AML-193 (cell line): ENCODE measurements at regions not wholly inside any gene's neighbourhood (a gene's known extent, or its start where the extent isn't known, plus 50 kb on each side); places are given as distances from the start of the nearest gene placed in this dataset.
"Not testable (repeated sequence)": the region's sequence is repeated elsewhere in the genome, so short reads cannot be mapped to it uniquely, and the experiment has no call there.

Source experiments
- DNase-seq, 2 experiments: peaks; one replicate each; lab custom pipeline; 2025; lab: John Stamatoyannopoulos, UW

DNA sequence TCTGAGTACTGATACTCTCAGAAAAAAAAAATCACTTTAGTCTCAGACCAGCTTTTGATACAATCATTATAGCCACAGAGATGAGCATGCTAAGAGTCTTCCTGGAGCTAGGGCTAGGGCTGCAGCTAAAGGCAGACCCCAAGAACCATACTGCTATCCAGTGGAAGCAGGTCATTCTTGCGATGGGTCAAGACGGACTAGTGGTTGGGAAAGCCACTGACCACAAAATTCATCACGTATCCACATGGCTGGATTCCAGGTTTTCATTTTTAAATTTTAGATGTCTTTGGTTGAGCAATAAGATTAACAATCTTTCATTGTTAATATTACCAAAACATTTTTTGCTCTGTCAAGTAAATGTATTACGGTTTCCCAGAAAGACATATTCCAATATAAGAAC lies 598.1 kb downstream of the DNAH5 start:
- no peak for DNase-seq

- DNase-seq = no peak
Observed at GRCh38 chr5:13339093-13339492, 605.4 kb downstream of the DNAH5 start.

DNA sequence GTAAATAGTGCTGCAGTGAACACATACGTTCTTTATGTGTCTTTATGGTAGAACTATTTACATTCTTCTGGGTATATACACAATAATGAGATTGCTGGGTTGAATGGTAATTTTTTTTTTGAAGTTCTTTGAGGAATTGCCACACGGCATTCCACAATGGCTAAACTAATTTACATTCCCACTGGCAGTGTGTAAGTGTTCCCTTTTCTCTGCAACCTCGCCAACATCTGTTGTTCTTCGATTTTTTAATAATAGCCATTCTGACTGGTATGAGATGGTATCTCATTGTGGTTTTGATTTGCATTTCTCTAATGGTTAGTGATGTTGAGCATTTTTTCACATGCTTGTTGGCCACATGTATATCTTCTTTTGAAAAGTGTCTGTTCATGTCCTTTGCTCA lies 609.5 kb downstream of the DNAH5 start:
- DNase-seq = not testable (repeated sequence)

DNA sequence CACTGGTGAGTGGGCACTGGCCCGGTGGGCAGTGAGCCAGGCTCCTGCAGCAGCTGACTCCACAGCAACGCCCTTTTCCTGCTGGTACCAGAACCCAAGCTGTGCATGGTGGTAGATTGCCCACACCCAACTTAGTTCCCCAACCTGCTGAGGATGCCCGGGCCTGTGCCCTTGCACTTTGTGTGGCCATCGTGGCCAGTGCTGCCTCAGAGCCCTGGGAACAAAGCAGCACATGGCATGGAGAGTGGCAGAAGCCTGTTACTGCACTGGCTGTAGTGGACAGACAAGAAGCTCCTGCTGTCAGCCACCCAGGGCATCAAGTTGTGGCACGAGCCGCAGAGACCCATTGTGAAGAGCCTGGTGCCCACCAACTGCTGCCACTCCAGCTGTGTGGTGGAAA lies 612.9 kb downstream of the DNAH5 start:
- no peak for DNase-seq

GRCh38 chr5:13328316-13328715 lies 616.2 kb downstream of the DNAH5 start:
- no peak for DNase-seq

DNA sequence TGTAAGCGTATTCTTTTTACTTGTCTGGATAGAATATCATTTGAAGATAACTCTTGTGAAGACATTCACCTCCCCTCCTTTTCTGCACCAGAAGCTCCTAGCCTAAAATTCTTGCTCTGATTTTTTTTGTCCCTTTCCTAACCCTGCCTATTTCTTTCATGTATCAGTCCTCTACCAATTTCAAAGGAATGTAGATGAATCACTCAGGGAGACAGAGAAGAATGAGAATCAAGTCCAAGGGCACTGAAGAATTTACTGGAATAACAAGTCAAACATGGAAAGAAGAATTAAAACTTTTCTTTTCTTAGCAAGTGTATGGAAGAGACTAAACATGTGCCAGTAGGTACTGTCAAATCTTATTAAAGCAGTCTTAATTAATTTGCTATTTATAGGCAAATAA lies 618.7 kb downstream of the DNAH5 start:
- no peak for DNase-seq

GRCh38 chr5:13322769-13323168 lies 621.7 kb downstream of the DNAH5 start:
- DNase-seq = no peak

- no peak for DNase-seq
Observed at GRCh38 chr5:13317654-13318053, 626.8 kb downstream of the DNAH5 start.

GRCh38 chr5:13316176-13316575 lies 628.3 kb downstream of the DNAH5 start:
- DNase-seq = no peak

DNA sequence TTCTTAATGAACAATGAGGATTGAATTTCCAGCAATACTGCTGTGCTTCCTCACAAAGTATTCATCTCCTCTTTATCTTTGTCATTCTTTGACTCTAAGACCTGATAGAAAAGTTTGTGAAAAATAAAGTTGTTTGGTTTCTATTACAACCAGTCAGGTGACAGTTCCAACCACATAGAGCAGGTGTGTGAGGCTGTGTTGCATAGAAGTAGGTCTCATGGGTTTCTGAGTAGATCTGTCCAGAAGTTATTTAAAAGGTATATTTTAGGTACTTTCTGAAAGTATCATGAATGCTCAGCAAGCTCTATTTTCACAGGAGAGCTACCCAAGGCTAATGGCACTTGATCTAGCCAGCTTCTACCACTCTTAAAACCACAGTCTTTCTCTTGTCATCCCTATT lies 637.0 kb downstream of the DNAH5 start:
- no peak for DNase-seq

GRCh38 chr5:13303445-13303844 lies 641.0 kb downstream of the DNAH5 start:
- no peak for DNase-seq

DNA sequence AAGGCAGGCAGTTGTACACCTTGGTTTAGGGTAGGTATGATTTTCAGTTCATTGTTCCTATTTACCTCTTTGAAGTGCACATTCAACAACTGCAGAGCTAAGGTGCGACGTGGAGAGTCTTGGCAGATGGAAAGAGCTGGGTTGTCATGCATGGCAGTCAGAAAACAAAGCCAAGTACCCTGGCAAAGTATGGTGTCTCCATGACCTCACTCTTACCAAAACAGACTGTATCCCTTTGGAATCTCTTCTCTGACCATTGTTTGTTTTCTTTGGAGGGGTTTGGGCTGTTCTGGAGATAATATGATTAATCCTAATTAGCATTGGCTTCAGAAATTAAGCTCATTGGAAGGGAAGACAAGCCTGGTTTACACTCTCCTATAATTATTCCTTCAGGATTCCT lies 665.7 kb downstream of the DNAH5 start:
- no peak for DNase-seq

DNA sequence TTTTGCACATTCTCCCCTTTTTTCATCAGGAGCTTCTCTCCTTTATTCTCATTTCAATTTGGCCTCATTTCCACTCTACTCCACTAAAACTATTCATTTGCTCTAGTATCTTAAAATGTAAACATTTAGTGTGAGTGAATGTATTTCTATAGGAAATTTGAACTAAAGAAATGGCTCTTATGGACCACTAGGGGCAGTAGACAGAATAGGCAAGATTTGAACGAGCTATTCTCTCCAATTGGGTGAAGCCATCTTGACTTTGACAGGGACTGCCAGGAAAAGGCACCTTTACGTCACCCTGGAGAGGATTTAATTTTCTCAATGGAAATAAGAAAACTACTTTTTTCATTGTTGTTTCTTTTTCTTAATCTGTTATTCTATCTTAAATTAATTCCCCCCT lies 666.3 kb downstream of the DNAH5 start:
- peak; percentile 1 to 10 for DNase-seq

GRCh38 chr5:13276156-13276555 lies 668.3 kb downstream of the DNAH5 start:
- no peak for DNase-seq

GRCh38 chr5:13263701-13264100 lies 680.8 kb downstream of the DNAH5 start:
- no peak for DNase-seq

DNA sequence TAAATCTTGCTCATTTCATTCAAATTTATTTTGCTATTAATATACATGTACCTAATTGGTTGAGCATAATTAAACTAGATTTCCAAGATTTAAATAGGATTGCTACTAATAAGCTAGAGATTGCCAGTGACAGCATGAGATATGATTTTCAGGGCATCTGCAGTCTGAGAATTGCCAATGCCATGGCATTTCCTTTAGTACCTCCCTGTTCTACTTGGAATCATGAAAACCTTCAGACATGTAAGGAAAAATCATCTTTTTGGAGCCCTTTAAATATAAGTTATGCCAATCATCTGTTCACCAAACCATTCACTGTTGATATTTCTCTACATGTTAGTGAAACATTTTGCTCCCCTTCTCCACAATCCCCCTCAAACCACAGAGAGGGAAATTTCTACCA lies 691.4 kb downstream of the DNAH5 start:
- DNase-seq = no peak

DNA sequence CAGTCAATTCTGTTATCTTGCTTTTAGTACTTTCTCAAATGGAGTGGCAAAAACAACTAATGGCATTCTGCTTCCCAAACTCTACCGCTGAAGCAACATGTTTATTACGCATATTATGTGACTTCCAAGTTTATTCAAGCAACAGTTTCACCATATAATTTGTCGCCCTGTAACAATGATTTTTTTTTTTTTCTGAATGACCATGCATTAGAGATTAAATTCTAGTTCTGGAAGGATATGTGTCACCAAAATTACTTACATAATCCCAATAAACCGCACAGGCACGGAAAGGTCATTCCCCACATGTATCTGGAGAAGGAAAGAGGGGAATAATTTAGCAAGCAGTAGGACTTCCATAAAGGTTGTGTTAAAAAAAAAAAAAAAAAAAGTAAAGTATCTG lies 691.8 kb downstream of the DNAH5 start:
- no peak for DNase-seq

- peak; percentile 3 to 14 for DNase-seq
Observed at GRCh38 chr5:13251623-13252376, 692.7 kb downstream of the DNAH5 start.

GRCh38 chr5:13250464-13251291 lies 693.8 kb downstream of the DNAH5 start:
- DNase-seq = peak; percentile 0 to 7

DNA sequence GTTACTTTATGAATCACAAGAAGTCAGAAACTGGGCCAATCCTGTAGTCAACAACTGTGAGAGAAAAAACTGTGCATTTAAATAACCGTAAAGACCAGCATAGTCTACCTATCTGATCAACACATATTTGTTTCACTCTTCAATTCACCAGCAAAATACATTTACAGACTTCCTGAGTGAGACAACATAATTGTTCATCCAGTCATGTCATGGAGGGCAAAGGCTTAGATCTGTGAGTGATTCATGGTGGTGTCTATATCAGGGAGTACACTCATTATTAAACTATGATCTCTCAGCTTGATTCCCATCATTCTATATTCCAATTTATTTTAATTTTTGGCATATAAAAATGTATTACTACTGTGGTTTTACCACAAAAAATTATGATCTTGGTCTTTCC lies 694.6 kb downstream of the DNAH5 start:
- DNase-seq = no peak

DNA sequence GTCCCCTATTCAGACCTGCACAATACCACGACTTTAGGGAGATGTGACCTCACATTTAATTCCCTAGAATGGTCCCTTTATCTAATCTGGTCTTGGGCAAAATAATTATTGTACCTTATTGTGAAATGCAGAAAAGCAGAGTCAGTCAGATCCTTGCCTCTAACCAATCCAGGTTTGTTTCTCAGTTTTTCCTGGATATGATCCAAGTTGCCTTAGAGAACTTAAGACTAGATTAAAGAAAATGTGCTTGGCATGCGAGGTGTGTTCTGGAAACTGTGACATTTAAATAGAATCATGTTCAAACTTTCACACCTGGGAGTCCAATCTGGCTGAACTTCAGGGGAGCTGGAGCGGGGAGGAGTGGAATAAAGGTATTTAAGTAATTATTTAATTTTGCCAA lies 696.2 kb downstream of the DNAH5 start:
- DNase-seq = no peak

DNA sequence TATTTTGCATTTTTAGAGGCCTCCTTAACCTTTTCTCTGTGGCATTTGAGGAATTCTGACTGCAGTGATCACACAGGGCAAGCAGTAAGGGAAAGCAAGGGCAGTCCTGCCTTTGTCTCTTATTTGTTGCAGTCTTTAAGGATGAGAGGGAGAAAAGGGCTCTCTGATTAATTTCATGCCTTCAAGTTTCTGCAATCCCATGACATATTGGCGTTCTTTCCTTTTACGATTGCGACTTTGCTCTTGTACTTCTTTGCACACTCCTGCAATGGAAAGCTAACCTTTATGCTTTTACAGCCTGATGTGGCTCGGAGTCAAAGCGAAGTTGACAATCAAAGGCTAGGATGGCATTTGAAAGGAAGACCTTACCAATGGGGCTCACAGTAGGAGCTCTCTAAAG lies 698.4 kb downstream of the DNAH5 start:
- DNase-seq = no peak

DNA sequence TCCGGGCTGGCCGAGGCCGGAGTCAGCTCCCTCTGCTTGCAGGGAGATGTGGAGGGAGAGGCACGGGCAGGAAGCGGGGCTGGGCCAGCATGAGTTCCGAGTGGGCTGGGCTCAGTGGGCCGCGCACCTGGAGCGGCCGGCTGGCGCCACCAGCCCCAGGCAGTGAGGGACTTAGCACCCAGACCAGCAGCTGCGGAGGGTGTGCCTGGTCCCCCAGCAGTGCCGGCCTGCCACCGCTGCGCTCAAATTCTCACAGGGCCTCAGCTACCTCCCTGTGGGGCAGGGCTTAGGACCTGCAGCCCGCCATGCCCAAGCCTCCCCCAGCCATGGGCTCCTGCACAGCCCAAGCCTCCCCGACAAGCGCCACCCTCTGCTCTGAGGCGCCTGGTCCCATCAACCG lies 700.3 kb downstream of the DNAH5 start:
- DNase-seq = no peak

DNA sequence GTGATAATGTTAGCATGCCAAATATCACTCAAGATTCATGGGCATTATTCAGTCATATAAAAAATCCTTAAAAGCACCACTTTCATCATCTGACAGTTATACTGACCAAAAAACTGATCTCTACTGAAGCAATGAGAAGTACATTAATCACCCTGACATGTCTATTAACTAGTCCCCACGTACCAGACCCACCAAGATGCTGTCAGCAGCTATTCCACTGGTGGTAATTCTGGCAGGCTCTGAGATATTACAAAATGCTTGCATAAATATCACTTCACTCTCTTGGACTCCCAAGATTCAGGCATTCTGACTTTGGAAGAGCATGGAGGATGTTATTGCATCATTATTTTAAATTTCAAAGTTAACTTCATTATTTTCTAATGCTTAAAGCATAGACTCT lies 717.0 kb downstream of the DNAH5 start:
- DNase-seq = no peak
